CD8-positive, alpha-beta memory T cell (primary cell): ENCODE measurements at regions not wholly inside any gene's neighbourhood (a gene's known extent, or its start where the extent isn't known, plus 50 kb on each side); places are given as distances from the start of the nearest gene placed in this dataset.

Experiments
- CTCF ChIA-PET: fragments of 350-600 bp; sonication (Branson Sonifier 250); formaldehyde crosslinking; loops from one replicate; lab custom pipeline; 2021; ENCODE audit warnings: antibody characterized with exemption; lab: Charles Lee
- POLR2A ChIA-PET: fragments of 350-600 bp; sonication (Branson Sonifier 250); formaldehyde crosslinking; loops from one replicate; lab custom pipeline; 2021; ENCODE audit warnings: antibody characterized with exemption; lab: Charles Lee
- DNase-seq, 5 donors: peaks; one replicate each; pipeline versions ENCODE4 v3.0.0 to v3.0.0-alpha.2; 2020 to 2022; ENCODE audit warnings: mixed read lengths in 1 of 5
- H3K27ac ChIP-seq: one replicate; pipeline ENCODE4 v1.7.0; 2013; ENCODE audit warnings: low read depth, mild to moderate bottlenecking, low read length, moderate library complexity
- H3K27me3 ChIP-seq: 2 replicates; pipeline ENCODE4 v1.7.0; 2013; ENCODE audit warnings: low read length, mild to moderate bottlenecking; ENCODE audit not compliant: insufficient read depth, poor library complexity, severe bottlenecking
- H3K36me3 ChIP-seq: 2 replicates; pipeline ENCODE4 v1.7.0; 2013; ENCODE audit warnings: mild to moderate bottlenecking, low read length, moderate library complexity; ENCODE audit not compliant: insufficient read depth
- H3K4me1 ChIP-seq: 2 replicates; pipeline ENCODE4 v1.7.0; 2013; ENCODE audit warnings: mild to moderate bottlenecking, low read length, moderate library complexity; ENCODE audit not compliant: insufficient read depth
- H3K4me3 ChIP-seq: 2 replicates; pipeline ENCODE4 v1.7.0; 2013; ENCODE audit warnings: mild to moderate bottlenecking, low read length
- H3K9me3 ChIP-seq: 2 replicates; pipeline ENCODE4 v1.7.0; 2013; ENCODE audit warnings: mild to moderate bottlenecking, low read length
- H3K27ac Mint-ChIP-seq, 8 donors: one replicate each; pipeline ENCODE4 v1.8.0; 2020 to 2021; ENCODE audit warnings: mixed read lengths in 8 of 8, mild to moderate bottlenecking in 6 of 8, inconsistent platforms in 3 of 8, moderate library complexity in 3 of 8
- H3K27me3 Mint-ChIP-seq, 2 donors: one replicate each; pipeline ENCODE4 v1.8.0; 2020 to 2021; ENCODE audit warnings: mixed read lengths in 2 of 2, mild to moderate bottlenecking in 1 of 2, moderate library complexity in 1 of 2
- H3K36me3 Mint-ChIP-seq, 3 donors: one replicate each; pipeline ENCODE4 v1.8.0; 2020 to 2021; ENCODE audit warnings: mixed read lengths in 3 of 3, inconsistent platforms in 1 of 3, mild to moderate bottlenecking in 1 of 3
- H3K4me1 Mint-ChIP-seq, 3 donors: one replicate each; pipeline ENCODE4 v1.8.0; 2020 to 2021; ENCODE audit warnings: mixed read lengths in 3 of 3, inconsistent platforms in 1 of 3, mild to moderate bottlenecking in 1 of 3
- H3K4me3 Mint-ChIP-seq, 7 donors: one replicate each; pipeline ENCODE4 v1.8.0; 2020 to 2021; ENCODE audit warnings: mixed read lengths in 7 of 7, mild to moderate bottlenecking in 6 of 7, moderate library complexity in 4 of 7, inconsistent platforms in 2 of 7
- H3K9me3 Mint-ChIP-seq, 5 donors: one replicate each; pipeline ENCODE4 v1.8.0; 2020 to 2022; ENCODE audit warnings: mixed read lengths in 5 of 5, mild to moderate bottlenecking in 3 of 5, moderate library complexity in 2 of 5, inconsistent platforms in 1 of 5

DNA sequence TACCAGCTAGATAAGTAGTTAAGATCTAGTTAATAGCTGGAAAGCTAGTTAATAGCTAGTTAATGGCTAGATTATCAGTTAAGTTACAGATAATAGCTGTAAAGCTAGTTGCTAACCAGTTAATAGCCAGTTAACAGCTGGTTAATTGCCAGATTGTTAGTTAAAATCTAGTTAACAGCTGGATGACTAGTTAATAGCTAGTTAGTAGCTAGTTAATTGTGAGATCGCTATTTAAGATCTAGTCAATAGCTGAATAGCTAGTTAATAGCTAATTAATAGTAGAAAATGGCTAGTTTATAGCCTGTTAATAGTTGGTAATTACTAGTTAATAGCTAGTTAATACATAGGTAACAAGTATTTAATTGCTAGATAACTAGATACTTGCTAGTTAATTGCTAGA, 630.5 kb upstream of the CT83 start:
- no peak overlapping the region for H3K4me3 Mint-ChIP-seq
- ChIA-PET CTCF (no interaction called here), POLR2A (no interaction called here)
- H3K9me3 Mint-ChIP-seq: peaks cover 0 to 9% (median 0%) of the 10 kb centered on the region in 5 donors
- no peaks in the 10 kb centered on the region for H3K27me3 ChIP-seq
- no peak overlapping the region for H3K4me3 ChIP-seq
- no peaks in the 10 kb centered on the region for H3K27me3 Mint-ChIP-seq
- no peaks in the 10 kb centered on the region for H3K9me3 ChIP-seq
- no peaks in the 10 kb centered on the region for H3K4me1 ChIP-seq
- no peak overlapping the region for H3K27ac ChIP-seq
- no peak overlapping the region for H3K27ac Mint-ChIP-seq
- H3K36me3 Mint-ChIP-seq: no peaks in the 10 kb centered on the region
- no peaks in the 10 kb centered on the region for H3K36me3 ChIP-seq
- DNase-seq: no peak
- H3K4me1 Mint-ChIP-seq: no peaks in the 10 kb centered on the region

DNA sequence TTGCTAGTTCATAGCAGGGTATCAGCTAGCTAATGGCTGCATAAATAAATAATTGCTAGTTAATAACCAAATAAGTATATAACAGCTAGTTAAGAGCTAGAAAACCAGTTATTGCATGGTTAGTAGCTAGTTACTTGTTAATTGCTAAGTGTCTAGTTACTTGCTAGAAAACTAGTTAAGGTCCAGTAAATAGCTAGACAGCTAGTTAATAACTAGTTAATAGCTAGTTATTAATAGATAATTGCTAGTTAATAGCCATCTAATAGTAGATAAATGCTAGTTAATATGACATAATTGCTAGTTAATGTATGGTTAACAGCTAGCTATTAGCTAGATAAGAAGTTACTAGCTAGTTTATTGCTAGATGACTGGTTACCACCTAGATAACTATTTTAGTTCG, 629.9 kb upstream of the CT83 start:
- ChIA-PET CTCF (no interaction called here), POLR2A (no interaction called here)
- no peak overlapping the region for H3K27ac ChIP-seq
- Mint-ChIP-seq H3K36me3 (no peaks in the 10 kb centered on the region), H3K27me3 (no peaks in the 10 kb centered on the region), H3K4me1 (no peaks in the 10 kb centered on the region), H3K27ac (no peak overlapping the region), H3K9me3 (peaks cover 0 to 9% (median 2%) of the 10 kb centered on the region in 5 donors), H3K4me3 (no peak overlapping the region)
- no peaks in the 10 kb centered on the region for H3K27me3 ChIP-seq
- no peak overlapping the region for H3K4me3 ChIP-seq
- DNase-seq: no peak
- no peaks in the 10 kb centered on the region for H3K9me3 ChIP-seq
- no peaks in the 10 kb centered on the region for H3K36me3 ChIP-seq
- no peaks in the 10 kb centered on the region for H3K4me1 ChIP-seq

DNA sequence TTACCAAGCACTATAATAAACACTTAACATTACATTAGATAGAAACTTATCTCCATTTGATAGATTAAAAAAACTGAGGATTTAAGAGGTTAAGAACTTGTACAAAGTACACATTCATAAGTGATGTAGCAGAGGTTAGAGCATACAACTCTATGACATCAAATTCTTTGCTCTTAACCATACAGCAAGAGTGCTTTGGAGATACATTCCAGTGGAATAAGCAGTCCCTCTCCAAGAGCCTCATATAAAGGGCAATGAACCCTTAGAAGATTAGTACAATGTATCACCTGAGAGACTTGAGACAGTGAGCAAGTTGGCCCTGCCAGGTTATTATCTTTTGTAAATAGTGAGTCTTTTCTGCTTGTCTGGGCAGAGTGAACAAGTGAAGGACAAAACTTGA, 600.4 kb upstream of the CT83 start:
- Histone ChIP-seq H3K27me3 (no peaks in the 10 kb centered on the region), H3K9me3 (no peaks in the 10 kb centered on the region), H3K4me3 (no peak overlapping the region), H3K36me3 (no peaks in the 10 kb centered on the region), H3K27ac (no peak overlapping the region), H3K4me1 (no peaks in the 10 kb centered on the region)
- ChIA-PET CTCF (no interaction called here), POLR2A (no interaction called here)
- no peak for DNase-seq
- Mint-ChIP-seq H3K9me3 (peaks cover 0 to 16% (median 6%) of the 10 kb centered on the region in 5 donors), H3K27me3 (peaks cover 0 to 2% of the 10 kb centered on the region in 2 donors), H3K4me1 (no peaks in the 10 kb centered on the region), H3K36me3 (no peaks in the 10 kb centered on the region), H3K27ac (no peak overlapping the region), H3K4me3 (no peak overlapping the region)

DNA sequence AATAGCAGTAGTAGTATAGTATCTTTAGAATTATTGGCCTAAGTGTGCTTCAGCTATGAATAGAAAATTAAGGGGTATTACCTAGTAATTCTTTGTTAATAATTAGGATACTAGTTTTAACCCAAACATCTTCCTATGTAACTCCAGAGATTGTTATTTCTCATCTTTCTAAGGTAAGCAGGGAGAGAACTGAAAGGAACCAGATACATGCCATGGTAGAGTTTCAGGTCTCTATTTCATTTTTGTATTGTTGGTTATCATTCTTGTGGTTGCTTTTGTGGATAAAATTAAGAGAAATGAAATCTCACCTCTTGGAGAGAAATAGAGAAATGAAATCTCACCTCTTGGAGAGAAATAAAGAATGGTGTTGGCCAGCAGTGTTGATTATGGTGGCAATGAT, 597.1 kb upstream of the CT83 start:
- ChIA-PET POLR2A (no interaction called here), CTCF (no interaction called here)
- peaks cover 0 to 11% (median 2%) of the 10 kb centered on the region in 5 donors for H3K9me3 Mint-ChIP-seq

DNA sequence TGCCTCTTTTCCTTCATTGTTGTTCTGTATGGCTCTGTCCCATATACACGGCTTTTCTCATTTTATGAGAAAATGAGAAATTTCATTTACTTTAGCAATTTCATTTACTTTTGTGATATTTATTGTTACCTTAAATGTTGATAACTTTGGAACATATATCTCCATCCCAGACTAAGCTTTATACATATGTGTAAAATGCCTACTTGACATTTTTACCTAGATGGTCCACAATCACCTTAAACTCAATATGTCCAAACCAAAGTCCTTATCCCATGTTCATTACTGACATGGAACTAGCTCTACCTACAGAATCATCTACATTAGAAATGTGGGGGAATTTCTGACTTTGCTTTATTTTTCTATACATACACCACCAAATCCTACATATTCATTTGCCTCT, 590.5 kb upstream of the CT83 start:
- Mint-ChIP-seq H3K4me1 (no peaks in the 10 kb centered on the region), H3K9me3 (peaks cover 5 to 12% (median 8%) of the 10 kb centered on the region in 5 donors), H3K27me3 (no peaks in the 10 kb centered on the region), H3K36me3 (no peaks in the 10 kb centered on the region), H3K4me3 (no peak overlapping the region), H3K27ac (no peak overlapping the region)
- no peaks in the 10 kb centered on the region for H3K27me3 ChIP-seq
- no peak overlapping the region for H3K4me3 ChIP-seq
- H3K9me3 ChIP-seq: no peaks in the 10 kb centered on the region
- H3K27ac ChIP-seq: no peak overlapping the region
- no peak for DNase-seq
- no peaks in the 10 kb centered on the region for H3K36me3 ChIP-seq
- POLR2A ChIA-PET: no interaction called here
- H3K4me1 ChIP-seq: no peaks in the 10 kb centered on the region
- CTCF ChIA-PET: no interaction called here

More for the DNA sequence above, 597.1 kb upstream of the CT83 start:
- H3K9me3 ChIP-seq: no peaks in the 10 kb centered on the region
- H3K27me3 Mint-ChIP-seq: peaks cover 0 to 2% of the 10 kb centered on the region in 2 donors
- H3K4me3 Mint-ChIP-seq: no peak overlapping the region
- no peak overlapping the region for H3K27ac Mint-ChIP-seq
- H3K36me3 Mint-ChIP-seq: no peaks in the 10 kb centered on the region
- no peak overlapping the region for H3K4me3 ChIP-seq
- no peaks in the 10 kb centered on the region for H3K27me3 ChIP-seq
- no peak for DNase-seq
- H3K36me3 ChIP-seq: no peaks in the 10 kb centered on the region
- no peaks in the 10 kb centered on the region for H3K4me1 Mint-ChIP-seq
- no peaks in the 10 kb centered on the region for H3K4me1 ChIP-seq
- no peak overlapping the region for H3K27ac ChIP-seq

DNA sequence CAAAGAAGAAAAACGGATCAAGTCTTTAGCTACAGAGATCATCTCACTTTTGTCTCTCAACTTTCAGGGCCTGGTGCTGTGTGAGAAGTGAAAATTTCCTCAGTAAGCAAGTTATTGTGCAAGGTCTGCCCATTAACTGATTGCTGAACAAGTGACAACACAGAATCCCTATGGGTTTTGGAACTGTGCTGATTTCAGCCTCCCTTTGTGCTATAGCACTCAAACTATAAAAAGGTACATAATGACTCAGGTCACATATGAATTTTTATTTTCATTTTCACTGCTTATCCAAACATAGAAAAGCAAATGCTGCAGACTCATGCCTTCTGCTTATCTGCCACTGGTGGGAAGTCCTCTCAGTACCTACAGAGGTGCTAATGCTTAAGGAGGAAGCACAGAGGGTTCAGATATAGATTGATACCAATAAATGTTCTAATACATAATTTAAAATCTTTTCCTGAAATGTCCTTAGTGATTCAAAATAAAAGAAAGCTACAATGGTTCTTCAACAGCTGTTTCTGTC, 576.2 kb upstream of the CT83 start:
- no peaks in the 10 kb centered on the region for H3K4me1 ChIP-seq
- H3K27me3 Mint-ChIP-seq: peaks cover 0 to 3% of the 10 kb centered on the region in 2 donors
- CTCF ChIA-PET: no interaction called here
- H3K4me1 Mint-ChIP-seq: no peaks in the 10 kb centered on the region
- no peak overlapping the region for H3K27ac ChIP-seq
- no peak for DNase-seq
- no peaks in the 10 kb centered on the region for H3K27me3 ChIP-seq
- no peaks in the 10 kb centered on the region for H3K36me3 ChIP-seq
- peaks cover 0 to 7% (median 1%) of the 10 kb centered on the region in 5 donors for H3K9me3 Mint-ChIP-seq
- POLR2A ChIA-PET: no interaction called here
- no peaks in the 10 kb centered on the region for H3K9me3 ChIP-seq
- H3K36me3 Mint-ChIP-seq: no peaks in the 10 kb centered on the region
- no peak overlapping the region for H3K27ac Mint-ChIP-seq
- H3K4me3 ChIP-seq: no peak overlapping the region
- no peak overlapping the region for H3K4me3 Mint-ChIP-seq

DNA sequence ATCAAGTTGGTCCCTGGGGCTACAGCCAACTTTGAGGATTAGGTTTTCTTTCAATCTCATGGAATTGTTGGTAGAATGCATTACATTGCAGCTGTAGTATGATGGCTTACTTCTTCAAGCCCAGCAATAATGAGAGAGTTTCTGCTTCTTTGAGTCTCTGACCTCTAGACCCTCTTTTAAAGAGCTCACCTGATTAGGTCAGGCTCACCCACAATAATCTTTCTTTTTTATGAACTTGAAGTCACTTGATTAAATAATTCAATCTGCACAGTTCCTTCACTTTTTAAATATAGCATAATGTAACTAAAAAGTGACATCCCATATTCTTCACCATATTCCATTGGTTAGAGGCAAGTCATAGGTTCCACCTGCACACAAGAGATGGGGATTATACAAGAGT, 547.5 kb upstream of the CT83 start:
- CTCF ChIA-PET: no interaction called here
- H3K4me1 Mint-ChIP-seq: no peaks in the 10 kb centered on the region
- H3K27ac ChIP-seq: no peak overlapping the region
- no peak overlapping the region for H3K4me3 Mint-ChIP-seq
- no peaks in the 10 kb centered on the region for H3K9me3 ChIP-seq
- POLR2A ChIA-PET: no interaction called here
- H3K27me3 ChIP-seq: no peaks in the 10 kb centered on the region
- no peak overlapping the region for H3K27ac Mint-ChIP-seq
- H3K4me1 ChIP-seq: no peaks in the 10 kb centered on the region
- no peak overlapping the region for H3K4me3 ChIP-seq
- H3K9me3 Mint-ChIP-seq: peaks cover 1 to 5% (median 3%) of the 10 kb centered on the region in 5 donors
- no peak for DNase-seq
- H3K36me3 ChIP-seq: no peaks in the 10 kb centered on the region
- H3K36me3 Mint-ChIP-seq: no peaks in the 10 kb centered on the region
- no peaks in the 10 kb centered on the region for H3K27me3 Mint-ChIP-seq

DNA sequence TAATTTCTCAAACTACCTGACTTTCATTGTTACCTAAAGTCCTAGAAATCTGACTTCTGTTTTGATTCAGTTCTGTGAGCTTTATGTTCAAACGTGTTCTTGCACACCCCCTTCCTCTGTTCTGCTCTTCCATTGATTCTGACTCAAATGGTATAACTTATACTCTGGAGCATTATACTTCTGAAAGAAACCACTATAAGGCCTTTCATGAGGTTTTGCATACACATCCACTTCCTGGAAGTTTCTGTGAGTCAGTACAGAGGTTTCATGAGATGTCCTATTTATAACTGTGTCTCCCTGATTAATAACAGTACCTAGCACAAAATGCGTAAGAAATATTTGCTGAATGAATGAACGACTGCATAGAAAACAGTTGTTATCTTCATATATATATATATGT, 540.2 kb upstream of the CT83 start:
- Histone ChIP-seq H3K27ac (no peak overlapping the region), H3K36me3 (no peaks in the 10 kb centered on the region), H3K4me3 (no peak overlapping the region), H3K4me1 (no peaks in the 10 kb centered on the region), H3K27me3 (no peaks in the 10 kb centered on the region), H3K9me3 (no peaks in the 10 kb centered on the region)
- Mint-ChIP-seq H3K4me1 (no peaks in the 10 kb centered on the region), H3K9me3 (peaks cover 0 to 10% (median 3%) of the 10 kb centered on the region in 5 donors), H3K36me3 (no peaks in the 10 kb centered on the region), H3K27ac (no peak overlapping the region), H3K4me3 (no peak overlapping the region), H3K27me3 (no peaks in the 10 kb centered on the region)
- ChIA-PET CTCF (no interaction called here), POLR2A (no interaction called here)
- DNase-seq: no peak

DNA sequence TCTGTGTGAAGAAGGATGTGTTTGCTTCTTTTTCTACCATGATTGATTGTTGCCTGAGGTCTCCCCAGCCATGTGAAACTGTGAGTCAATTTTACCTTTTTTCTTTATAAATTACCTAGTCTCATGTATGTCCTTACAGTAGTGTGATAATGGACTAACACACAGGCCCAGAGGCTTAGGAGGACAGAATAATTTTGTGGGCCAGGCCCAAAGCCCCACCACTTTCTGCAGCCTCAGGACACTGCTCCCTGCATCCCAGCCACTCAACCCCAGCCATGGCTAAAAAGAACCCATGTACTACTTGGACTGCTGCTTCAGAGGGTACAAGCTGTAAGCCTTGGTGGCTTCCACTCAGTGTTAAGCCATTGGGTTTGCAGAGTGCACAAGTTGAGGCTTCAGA, 512.7 kb upstream of the CT83 start:
- POLR2A ChIA-PET: no interaction called here
- peaks cover 3 to 17% (median 6%) of the 10 kb centered on the region in 5 donors for H3K9me3 Mint-ChIP-seq
- H3K4me1 ChIP-seq: no peaks in the 10 kb centered on the region
- H3K4me1 Mint-ChIP-seq: no peaks in the 10 kb centered on the region
- no peaks in the 10 kb centered on the region for H3K27me3 ChIP-seq
- H3K4me3 Mint-ChIP-seq: no peak overlapping the region
- CTCF ChIA-PET: no interaction called here
- no peak overlapping the region for H3K27ac Mint-ChIP-seq
- no peak overlapping the region for H3K27ac ChIP-seq
- no peak overlapping the region for H3K4me3 ChIP-seq
- no peaks in the 10 kb centered on the region for H3K36me3 ChIP-seq
- no peaks in the 10 kb centered on the region for H3K27me3 Mint-ChIP-seq
- DNase-seq: no peak
- H3K36me3 Mint-ChIP-seq: no peaks in the 10 kb centered on the region
- no peaks in the 10 kb centered on the region for H3K9me3 ChIP-seq
